CD4-positive, alpha-beta T cell treated with Interleukin-10 for 1 hour (primary cell): ENCODE measurements at regions not wholly inside any gene's neighbourhood (a gene's known extent, or its start where the extent isn't known, plus 50 kb on each side); places are given as distances from the start of the nearest gene placed in this dataset.
"Not testable (repeated sequence)": the region's sequence is repeated elsewhere in the genome, so short reads cannot be mapped to it uniquely, and the experiment has no call there.

Experiments used
- DNase-seq: peaks from one replicate; pipeline ENCODE4 v3.0.0-alpha.2; 2020

- DNase-seq, result no peak
Observed at GRCh38 chr10:125554016-125554703, 128.8 kb downstream of the TEX36 start.

DNA sequence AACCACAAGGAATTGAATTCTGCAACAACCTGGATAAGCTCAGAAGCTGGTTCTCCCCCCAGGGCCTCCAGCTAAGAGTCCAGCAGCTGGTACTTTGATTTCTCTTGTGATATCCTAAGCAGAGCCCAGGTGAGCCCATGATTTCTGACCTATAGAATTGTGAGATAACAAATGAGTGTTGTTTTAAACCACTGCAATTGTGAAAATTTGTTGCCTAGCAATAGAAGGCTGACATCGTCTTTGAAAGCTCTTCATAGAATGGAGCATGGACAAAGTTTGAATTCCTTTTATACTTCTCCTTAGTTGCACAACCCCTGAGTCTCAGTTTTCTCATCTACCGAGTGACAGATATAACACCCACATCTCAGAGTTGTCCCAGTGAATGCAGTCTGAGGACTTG is 129.9 kb downstream of the TEX36 start:
- no peak for DNase-seq

GRCh38 chr10:125551247-125551646 is 131.7 kb downstream of the TEX36 start:
- DNase-seq, result no peak

GRCh38 chr10:125550362-125550761 is 132.6 kb downstream of the TEX36 start:
- no peak for DNase-seq

DNA sequence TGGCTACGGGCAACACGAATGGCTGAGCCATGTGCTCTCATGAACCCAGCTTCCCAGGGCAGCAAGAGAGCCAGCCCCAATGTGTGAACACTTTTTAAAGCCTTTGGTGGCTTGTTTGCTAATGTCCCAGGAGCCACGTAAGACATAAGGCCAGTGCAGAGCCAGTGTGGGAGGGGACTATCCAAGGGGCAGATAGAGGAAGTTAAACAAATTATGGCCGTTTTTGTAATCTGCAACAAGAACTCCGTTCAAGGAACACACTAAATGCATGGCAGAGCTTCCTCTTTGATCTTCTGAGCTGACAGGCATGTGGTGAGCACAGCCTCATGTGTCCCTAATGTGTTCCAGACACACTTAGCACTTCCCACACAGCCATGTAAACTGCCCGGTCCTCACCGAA is 133.3 kb downstream of the TEX36 start:
- no peak for DNase-seq

- DNase-seq, result no peak
Observed at GRCh38 chr10:125548878-125549277, 134.1 kb downstream of the TEX36 start.

- DNase-seq, result no peak
Observed at GRCh38 chr10:125548356-125548755, 134.6 kb downstream of the TEX36 start.

DNA sequence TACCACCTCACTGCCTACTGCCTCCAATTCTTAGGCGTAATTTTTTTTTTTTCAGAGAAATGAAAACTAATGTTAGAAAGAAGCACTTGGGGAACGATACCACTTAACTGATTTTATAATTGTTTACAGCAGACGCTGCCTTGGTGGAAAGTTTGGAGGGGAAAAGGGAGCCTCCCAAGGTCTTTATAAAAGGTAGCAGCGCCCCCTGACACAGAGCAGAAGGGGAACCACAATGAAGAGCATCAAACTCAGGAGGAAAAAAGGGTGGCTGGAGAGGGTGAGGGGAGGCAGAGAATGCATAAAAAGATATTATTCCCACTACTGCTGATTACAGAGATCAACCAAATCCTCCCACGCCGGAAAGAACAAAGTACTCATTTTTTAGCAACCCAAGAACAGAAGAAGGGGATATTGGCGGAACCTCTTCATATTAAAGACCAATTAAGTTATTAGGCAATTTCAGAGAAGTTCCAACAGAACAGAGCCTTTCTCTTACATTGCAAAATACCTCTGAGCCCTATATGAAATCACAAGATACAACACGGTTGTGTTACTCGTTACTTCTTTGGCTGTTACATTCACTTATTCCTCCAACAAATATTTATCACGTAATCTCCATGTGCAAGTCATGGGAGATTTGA is 135.8 kb downstream of the TEX36 start:
- DNase-seq, result no peak

- no peak for DNase-seq
Observed at GRCh38 chr10:125543796-125544195, 139.2 kb downstream of the TEX36 start.

DNA sequence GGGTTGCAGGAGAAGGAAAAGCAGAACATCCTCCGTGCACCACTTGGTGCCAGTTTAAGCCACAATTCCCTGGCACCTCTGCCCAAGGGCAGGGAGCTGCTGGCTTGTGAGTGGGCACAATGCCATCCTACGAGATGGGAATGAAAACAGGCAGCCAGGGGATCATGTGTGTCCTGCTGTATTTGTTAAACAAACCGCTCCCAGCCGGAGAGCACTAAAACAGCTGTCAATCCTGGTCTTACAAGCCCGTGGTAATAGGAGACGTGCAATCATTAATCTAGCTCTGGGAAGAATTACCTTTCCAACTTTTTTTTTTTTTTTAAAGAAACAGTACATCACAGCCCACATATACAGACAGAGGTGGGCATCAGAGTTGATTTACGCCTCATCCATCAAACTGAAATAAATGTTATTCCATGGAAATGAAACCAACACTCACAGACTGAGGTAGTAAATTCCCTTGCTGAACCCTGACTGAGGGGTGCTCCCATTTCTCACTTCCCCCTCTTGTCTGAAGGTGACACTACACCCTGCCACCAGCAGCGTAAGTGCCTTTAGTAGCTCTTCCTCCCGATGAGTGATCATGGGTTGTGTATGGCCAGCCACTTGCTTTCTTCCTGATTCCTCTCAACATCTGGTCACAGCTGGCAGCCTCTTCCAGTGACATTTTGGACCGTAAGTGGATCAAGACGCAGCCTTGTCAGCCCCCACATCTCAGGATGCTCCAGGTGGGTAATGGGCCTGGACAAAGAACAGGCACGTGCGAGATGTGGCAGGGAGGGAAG is 143.8 kb downstream of the TEX36 start:
- no peak for DNase-seq

DNA sequence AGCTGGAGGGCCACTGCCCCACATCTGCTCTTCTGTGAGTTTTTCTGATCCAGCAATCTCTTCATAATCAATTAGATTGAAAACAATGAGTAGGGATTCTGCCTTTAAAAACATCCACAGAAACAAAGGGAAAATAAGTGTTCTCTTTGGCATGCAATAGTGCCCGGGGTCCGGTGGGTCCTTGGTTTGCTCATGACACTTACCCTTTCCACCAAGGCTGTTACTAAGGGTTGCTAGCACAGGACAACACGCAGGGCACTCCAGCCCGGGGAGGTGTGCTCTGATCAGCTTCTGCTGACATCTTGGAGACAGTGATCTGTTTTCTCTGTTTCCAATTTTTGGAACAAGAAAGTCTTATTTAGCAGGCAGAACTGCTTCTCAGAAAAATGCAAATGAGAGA is 146.7 kb downstream of the TEX36 start:
- no peak for DNase-seq

- no peak for DNase-seq
Observed at GRCh38 chr10:125535559-125535958, 147.4 kb downstream of the TEX36 start.

DNA sequence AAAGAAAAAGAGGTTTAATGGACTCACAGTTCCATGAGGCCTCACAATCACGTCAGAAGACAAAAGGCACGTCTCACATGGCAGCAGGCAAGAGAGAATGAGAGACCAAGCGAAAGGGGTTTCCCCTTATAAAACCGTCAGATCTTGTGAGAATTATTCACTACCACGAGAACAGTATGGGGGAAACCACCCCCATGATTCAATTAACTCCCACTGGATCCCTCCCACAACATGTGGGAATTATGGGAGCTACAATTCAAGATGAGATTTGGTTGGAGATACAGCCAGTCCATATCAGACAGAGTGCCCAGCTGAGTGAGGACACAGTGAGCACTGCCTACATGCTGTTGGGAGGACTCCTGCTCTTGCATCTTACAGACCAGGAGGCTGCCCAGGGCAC is 148.4 kb downstream of the TEX36 start:
- no peak for DNase-seq

- no peak for DNase-seq
Observed at GRCh38 chr10:125533866-125534265, 149.1 kb downstream of the TEX36 start.

- no peak for DNase-seq
Observed at GRCh38 chr10:125531465-125531864, 151.5 kb downstream of the TEX36 start.

GRCh38 chr10:125523347-125523746 is 159.6 kb downstream of the TEX36 start:
- DNase-seq, result no peak

GRCh38 chr10:125521721-125522680 is 161.0 kb downstream of the TEX36 start:
- no peak for DNase-seq

- no peak for DNase-seq
Observed at GRCh38 chr10:125520968-125521367, 162.0 kb downstream of the TEX36 start.

DNA sequence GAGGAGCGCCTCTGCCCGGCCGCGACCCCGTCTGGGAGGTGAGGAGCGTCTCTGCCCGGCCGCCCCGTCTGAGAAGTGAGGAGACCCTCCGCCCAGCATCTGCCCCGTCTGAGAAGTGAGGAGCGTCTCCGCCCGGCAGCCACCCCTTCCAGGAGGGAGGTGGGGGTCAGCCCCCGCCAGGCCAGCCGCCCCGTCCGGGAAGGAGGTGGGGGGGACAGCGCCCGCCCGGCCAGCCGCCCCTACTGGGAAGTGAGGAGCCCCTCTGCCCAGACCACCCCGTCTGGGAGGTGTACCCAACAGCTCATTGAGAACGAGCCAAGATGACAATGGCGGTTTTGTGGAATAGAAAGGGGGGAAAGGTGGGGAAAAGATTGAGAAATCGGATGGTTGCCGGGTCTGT is 164.6 kb downstream of the TEX36 start:
- DNase-seq, result not testable (repeated sequence)

DNA sequence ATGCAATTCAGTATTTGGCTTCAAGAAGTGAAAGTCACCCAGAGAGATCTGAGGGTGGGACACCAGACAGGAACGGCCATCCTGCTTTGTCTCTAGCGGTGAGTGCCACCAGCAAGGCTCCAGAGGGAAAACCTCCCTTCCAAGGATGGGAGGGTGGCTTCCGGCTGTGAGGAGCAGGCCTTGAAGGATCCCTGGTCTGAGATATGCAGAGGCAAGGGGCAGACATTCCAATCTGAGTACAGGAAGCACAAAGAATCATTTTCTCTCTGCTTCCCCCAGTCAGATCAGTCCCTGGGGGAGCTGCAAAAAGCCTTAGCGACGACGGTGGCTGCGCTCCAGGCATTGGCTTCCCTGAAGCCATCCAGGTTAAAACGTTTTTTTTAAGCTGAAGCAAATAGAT is 167.4 kb downstream of the TEX36 start:
- DNase-seq, result no peak

DNA sequence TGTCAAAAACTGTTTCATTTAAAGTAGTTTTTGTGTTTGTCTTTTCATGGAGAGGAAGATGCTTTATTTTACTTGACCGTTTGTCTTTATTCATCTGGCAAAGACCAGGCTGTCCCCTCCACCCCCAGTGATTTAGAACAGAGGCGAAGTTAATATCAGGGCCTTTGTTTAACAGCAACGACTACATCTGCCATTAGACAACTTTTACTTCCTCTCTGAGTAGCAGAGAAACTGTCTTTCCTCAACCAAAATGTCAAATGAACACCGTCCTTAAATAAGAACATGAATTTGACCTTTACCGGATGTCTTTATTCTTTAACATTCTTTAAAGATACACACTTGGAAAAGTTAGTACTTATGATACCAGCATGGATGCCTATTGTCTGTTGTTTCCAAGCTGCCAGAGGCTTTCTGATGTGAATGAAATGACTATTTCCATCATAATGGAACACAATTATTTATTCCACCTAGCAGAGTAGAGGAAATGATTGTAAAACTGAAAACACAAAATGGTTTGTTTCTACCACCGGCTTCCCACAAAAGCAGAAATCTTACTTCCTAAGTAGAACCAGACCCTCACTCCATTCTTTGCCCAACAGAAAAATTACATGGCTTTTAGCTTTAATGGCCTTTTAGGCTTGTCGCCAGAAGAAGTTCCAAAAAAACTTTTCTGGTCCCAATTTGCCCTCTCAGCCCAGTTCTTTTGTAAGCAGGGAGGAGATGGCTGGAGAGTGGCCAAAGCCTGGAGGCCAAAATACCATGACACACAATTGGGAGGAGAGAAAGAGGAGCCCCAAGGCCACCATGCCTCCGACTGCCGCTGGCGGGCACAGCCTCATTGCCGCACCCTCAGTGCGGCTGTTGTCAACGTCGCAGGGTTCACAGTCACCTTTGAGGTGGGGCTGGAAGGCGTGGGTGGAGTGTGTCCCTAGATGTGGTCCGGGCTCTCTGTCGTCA is 168.5 kb downstream of the TEX36 start:
- peak; percentile 6 for DNase-seq
